GM19023 (cell line): ENCODE measurements at regions not wholly inside any gene's neighbourhood (a gene's known extent, or its start where the extent isn't known, plus 50 kb on each side); places are given as distances from the start of the nearest gene placed in this dataset.
"Not testable (repeated sequence)": the region's sequence is repeated elsewhere in the genome, so short reads cannot be mapped to it uniquely, and the experiment has no call there.

Source experiments
- ATAC-seq: cut with Tn5 transposase; IDR thresholded peaks from one replicate; pipeline ENCODE4 v1.9.1; 2021; ENCODE audit warnings: mild to moderate bottlenecking, moderate library complexity; ENCODE audit not compliant: unreplicated experiment

GRCh38 chr2:105509269-105510086, 110.6 kb upstream of the FHL2 start:
- ATAC-seq = no peak

DNA sequence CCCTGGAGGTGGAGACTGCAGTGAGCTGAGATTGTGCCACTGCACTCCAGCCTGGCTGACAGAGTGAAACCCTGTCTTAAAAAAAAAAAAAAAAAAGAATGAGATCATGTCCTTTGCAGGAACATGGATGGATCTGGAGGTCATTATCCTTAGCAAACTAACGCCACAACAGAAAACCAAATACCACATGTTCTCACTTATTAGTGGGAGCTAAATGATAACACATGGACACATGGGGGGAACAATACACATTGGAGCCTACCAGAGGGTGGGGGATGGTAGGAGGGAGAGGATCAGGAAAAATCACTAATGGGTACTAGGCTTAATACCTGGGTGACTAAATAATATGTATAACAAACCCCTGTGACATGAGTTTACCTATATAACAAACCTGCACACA, 108.0 kb upstream of the FHL2 start:
- not testable (repeated sequence) for ATAC-seq

- ATAC-seq = no peak
Observed at GRCh38 chr2:105504459-105504858, 105.6 kb upstream of the FHL2 start.

GRCh38 chr2:105502625-105503334, 103.9 kb upstream of the FHL2 start:
- no peak for ATAC-seq

GRCh38 chr2:105498281-105498846, 99.5 kb upstream of the FHL2 start:
- no peak for ATAC-seq

DNA sequence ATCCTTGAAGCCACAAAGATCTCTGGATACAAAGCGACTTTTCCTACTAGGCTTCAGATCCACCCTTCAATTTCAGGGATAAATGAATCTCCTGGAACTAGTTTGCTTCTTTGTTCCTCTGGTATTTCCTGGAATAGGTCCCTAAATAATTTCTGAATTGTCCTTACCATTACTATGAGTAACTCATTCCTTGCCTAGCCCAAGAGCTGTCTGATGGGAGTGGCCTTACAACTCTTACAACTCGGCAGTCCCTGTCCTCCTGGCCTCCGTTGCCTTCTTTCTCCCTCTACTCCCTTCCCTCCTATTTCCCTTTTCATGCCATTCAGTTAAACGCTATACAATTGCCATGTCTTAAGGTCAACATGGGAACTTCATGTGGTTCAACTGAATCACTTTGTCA, 98.2 kb upstream of the FHL2 start:
- no peak for ATAC-seq

- ATAC-seq = no peak
Observed at GRCh38 chr2:105496271-105496670, 97.4 kb upstream of the FHL2 start.

GRCh38 chr2:105494683-105495425, 96.0 kb upstream of the FHL2 start:
- no peak for ATAC-seq

DNA sequence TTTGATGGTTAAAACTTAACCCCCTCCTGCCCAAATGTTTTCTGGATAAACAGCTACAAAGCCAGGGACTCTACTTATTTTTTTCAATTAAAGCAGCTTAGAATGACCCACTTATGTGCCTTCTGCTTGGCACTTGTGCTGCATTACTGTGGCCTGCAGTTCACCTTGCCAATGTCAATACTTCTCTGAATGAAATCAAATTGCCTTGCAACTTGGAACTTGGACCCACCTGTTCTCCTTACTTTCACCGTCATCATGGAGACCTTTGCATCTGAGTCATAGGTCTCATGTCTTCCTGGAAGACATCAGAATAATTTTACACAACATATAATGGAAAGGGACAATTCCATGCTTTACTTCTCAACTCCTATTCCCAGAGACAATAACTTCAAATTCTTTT, 92.1 kb upstream of the FHL2 start:
- no peak for ATAC-seq

DNA sequence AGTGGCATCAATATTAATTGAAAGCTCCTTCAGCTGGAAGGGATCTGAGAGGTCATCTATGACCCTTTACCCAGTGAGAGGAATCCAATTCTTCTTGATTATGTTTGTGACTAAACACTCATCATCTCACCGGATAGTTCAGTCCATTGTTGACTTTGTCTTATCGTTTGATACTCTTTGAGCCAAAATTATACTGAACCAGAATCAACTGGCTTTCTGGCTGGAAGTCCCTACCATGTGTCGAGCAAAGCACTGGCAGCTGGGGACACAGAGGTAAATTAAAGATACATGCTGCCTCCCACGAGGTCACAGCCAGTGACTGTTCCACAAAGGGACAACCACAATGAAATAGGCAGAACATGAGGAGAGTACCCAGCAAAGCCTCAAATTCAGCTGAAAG, 91.4 kb upstream of the FHL2 start:
- ATAC-seq = no peak

- ATAC-seq = no peak
Observed at GRCh38 chr2:105489168-105489878, 90.5 kb upstream of the FHL2 start.

- ATAC-seq = no peak
Observed at GRCh38 chr2:105488285-105488684, 89.4 kb upstream of the FHL2 start.

DNA sequence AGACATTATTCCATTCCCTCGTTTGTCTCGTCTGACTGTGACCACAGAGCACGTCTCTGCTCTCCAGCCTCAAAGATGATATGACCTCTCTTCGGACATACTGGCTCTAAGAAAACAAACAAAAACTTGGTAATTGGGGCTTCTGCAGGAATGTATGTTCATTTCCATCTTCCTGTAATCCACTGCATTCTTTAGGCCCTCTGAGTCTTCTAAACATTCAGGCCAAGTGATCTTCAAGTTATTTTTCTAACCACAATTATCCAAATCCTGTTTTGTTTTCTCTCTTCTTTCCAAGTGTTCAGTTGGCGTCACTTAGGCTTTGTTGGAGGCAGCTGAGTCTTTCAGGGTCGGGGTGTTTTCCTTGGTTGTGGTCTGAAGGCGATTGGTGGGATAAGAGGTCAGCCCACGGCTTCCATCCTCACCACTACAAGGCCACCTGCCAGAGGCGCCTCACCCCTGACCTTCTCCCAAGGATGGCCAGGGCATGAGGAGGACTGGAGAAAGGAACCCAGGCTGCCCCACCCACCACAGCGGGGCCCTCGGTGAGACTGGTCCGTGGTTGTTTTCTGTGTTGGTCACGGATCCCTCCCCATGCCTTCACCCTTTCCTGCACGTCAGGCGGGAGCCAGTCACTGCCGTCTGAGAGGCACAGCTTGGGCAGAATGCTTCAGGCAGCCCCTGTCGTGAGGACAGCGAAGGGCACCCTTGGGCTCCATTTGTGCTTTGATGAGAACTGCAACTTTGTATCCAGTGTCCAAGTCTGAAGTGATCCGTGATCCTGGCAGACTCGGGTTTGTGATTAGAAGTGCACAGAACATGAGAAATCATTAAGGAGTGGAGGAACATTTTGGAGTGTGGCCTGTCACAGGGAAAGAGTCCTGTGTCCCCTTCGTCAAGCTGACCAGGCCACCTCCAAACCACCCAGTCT, 88.6 kb upstream of the FHL2 start:
- ATAC-seq = no peak

DNA sequence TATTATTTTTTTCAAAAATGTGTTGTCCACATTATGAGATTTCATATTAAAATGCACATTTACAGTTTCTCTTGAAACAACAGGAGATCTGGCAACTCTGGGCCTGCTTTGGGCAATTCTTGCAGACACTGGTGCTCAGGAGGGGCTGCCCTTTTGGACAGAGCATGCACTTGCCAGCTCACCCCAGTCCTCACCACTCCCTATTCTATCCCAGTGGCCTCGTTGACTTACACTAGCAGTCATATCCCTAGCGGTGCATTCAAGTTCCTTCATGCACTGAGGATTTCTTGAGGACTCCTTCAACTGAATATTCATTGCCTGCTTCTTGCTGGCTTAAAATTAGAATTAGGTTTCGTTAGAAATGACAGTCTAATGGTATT, 87.9 kb upstream of the FHL2 start:
- no peak for ATAC-seq

DNA sequence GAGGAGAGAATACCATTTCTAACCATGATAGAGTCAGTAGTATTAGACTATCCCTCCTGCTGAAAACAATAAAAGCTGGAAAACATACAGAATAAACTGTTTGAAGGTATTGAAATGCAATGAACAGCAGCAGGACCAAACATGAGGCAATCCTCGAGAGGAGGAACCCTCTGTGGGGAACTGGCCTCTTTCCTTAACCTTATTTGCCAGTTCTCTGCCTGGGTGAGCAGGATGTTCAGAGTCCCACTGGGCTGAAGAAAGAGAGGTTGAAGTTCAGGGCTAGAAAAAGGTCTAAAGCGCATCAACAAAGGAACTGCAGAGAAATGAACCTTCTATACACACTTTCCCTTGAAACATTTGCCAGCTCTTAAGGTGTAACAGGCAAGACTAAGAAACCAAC, 79.8 kb upstream of the FHL2 start:
- no peak for ATAC-seq

DNA sequence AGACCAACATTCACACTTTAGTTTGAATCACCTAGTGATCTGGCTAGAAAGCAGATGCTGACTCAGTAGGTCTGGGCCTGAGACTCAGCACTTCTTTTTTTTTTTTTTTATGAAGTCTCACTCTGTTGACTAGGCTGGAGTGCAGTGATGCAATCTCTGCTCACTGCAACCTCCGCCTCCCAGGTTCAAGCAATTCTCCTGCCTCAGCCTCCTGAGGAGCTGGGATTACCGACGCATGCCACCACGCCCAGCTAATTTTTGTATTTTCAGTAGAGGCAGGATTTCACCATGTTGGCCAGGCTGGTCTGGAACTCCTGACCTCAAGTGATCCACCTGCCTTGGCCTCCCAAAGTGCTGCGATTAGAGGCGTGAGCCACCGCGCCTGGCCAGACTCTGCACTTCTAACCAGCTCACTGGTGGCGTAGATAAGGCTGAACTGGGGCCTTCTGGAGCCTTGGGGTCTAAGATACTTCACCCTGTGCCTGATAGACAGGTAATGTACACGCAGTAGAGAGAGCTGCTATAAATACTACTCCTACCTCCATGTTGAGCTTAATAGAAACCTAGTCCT, 78.3 kb upstream of the FHL2 start:
- ATAC-seq = not testable (repeated sequence)

- ATAC-seq = no peak
Observed at GRCh38 chr2:105473011-105473410, 74.2 kb upstream of the FHL2 start.

DNA sequence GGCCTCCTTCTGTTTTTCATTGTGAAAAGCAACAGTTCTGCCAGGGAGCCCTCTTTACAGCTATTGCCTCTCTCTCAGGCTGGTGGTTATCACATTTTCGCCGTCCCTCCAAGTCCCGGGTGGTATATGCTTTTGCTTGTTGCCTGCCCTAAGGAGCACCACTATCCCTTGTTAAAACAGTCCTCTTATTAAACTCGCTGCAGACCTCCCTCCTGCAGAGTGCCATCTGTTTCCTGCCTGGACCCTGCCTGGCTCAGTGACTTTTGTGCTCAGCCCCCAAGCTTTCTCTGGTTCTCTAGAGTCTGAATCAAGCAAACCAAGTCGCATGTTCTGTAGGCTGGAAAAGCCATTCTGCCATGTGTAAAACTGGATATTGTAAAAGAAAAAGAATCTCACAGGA, 72.1 kb upstream of the FHL2 start:
- ATAC-seq = no peak

DNA sequence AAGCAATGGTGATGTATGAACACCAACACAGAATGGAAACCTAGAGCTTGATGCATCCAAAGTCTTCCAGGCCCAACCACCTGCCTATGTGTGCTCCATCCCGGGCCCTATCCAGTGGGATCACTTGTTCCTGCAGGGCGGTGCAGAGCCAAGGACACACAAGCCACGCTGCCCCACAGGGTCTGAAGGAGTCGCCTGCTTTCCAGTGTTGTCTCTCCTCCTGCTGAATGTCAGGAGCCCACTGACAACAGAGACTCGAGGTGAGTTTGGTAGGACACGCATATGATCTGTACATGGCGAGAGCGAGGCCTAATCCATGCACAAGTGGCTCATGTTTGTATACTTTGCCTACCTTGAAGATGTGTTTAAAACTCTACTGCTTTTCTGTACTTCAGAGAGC, 70.9 kb upstream of the FHL2 start:
- ATAC-seq = no peak
